Activated naive CD4-positive, alpha-beta T cell treated with anti-CD3 and anti-CD28 coated beads, Interleukin-2, amount 50 U/mL, for 24 hours (primary cell): ENCODE measurements at regions not wholly inside any gene's neighbourhood (a gene's known extent, or its start where the extent isn't known, plus 50 kb on each side); places are given as distances from the start of the nearest gene placed in this dataset.
"Not testable (repeated sequence)": the region's sequence is repeated elsewhere in the genome, so short reads cannot be mapped to it uniquely, and the experiment has no call there.

ENCODE experiments used
- H3K27ac Mint-ChIP-seq: one replicate; pipeline ENCODE4 v1.8.0; 2021; ENCODE audit warnings: mild to moderate bottlenecking, mixed read lengths
- H3K27me3 Mint-ChIP-seq: one replicate; pipeline ENCODE4 v1.8.0; 2021; ENCODE audit warnings: mixed read lengths
- H3K36me3 Mint-ChIP-seq: one replicate; pipeline ENCODE4 v1.8.0; 2021; ENCODE audit warnings: mixed read lengths
- H3K4me1 Mint-ChIP-seq: one replicate; pipeline ENCODE4 v1.8.0; 2021; ENCODE audit warnings: mixed read lengths
- H3K4me3 Mint-ChIP-seq: one replicate; pipeline ENCODE4 v1.8.0; 2021; ENCODE audit warnings: mild to moderate bottlenecking, mixed read lengths
- H3K9me3 Mint-ChIP-seq: one replicate; pipeline ENCODE4 v1.8.0; 2021; ENCODE audit warnings: mixed read lengths

DNA sequence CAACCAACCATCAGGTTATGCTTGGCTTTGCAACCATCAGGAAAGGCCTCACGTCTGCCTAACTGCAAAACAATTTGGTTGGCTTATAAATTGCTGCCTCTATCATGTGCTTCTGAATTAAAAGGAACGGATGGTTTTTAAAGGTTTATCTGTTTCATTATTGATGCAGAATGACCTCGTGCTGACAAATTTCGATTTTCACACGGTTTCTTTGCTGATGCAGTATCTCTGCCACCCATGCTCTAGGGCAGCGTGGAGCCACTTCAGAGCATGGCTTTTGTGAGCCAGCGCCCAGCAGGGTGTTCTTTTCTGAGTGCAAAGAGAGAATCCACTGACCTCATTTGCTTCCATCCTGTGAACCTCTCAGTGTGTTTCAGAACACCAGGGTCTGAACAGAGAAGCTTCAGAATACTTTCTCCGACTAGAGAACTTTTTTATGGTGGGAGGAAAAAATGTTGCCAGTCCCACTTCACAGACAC, 143.1 kb upstream of the L3MBTL4 start:
- Mint-ChIP-seq H3K36me3 (no peaks in the 10 kb centered on the region), H3K4me1 (no peaks in the 10 kb centered on the region), H3K9me3 (no peaks in the 10 kb centered on the region), H3K27ac (no peak overlapping the region), H3K27me3 (peaks cover 2% of the 10 kb centered on the region), H3K4me3 (no peak overlapping the region)

DNA sequence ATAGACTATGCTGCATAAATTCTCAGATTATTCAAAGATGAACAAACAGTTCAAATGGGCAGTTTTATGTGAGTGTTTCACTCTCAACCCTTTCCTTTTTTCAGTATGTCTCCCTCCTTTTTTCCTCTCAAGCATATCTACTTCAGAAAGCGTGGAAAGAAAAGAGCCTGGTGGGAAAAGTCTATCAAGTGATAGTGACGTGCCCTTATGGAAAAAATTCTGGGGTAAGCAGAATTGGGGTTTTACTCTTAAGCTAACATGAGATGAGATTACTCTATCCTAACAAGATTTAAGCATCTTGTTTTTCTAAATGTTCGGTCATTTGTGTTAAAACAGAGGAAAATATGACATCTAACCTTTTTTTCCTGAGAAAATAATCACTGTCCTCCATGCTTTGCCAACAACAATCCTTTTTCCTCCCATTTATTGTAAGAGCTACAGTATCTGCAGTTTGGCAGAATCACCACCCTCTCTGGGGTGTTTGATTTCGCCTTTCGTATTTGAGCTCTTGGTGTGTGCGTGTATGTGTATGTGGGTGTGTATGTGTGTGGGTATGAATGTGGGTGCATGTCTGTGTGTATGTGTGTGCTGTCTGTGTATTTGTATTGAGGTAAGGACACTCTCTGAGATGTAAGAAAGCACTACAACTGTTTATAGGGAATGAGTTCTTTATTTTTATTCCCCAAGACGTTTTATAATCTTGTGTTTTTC, 143.9 kb upstream of the L3MBTL4 start:
- no peak overlapping the region for H3K27ac Mint-ChIP-seq
- no peak overlapping the region for H3K4me3 Mint-ChIP-seq
- no peaks in the 10 kb centered on the region for H3K4me1 Mint-ChIP-seq
- peaks cover 2% of the 10 kb centered on the region for H3K27me3 Mint-ChIP-seq
- H3K9me3 Mint-ChIP-seq, result no peaks in the 10 kb centered on the region
- no peaks in the 10 kb centered on the region for H3K36me3 Mint-ChIP-seq

- Mint-ChIP-seq H3K27me3 (peaks cover 2% of the 10 kb centered on the region), H3K4me3 (no peak overlapping the region), H3K9me3 (no peaks in the 10 kb centered on the region), H3K27ac (no peak overlapping the region), H3K4me1 (no peaks in the 10 kb centered on the region), H3K36me3 (no peaks in the 10 kb centered on the region)
These were observed 144.6 kb upstream of the L3MBTL4 start for GRCh38 chr18:6559296-6559695.

DNA sequence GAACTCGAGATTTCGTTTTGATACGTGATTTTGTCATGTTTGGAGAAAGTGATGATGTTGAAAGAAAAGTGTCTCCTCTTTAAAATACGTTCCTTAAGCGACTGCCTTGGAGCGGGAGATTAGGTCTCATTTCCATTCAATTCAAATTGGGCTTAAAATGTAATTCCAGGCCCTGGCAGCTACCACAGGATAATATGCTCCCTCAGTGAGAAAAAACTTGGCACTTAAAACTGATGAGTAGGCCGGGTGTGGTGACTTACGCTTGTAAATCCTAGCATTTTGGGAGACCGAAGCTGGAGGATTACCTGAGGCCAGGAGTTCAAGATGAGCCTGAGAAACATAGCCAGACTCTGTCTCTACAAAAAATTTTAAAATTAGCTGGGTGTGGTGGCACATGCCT, 146.3 kb upstream of the L3MBTL4 start:
- no peak overlapping the region for H3K4me3 Mint-ChIP-seq
- no peaks in the 10 kb centered on the region for H3K9me3 Mint-ChIP-seq
- H3K27me3 Mint-ChIP-seq, result peaks cover 2% of the 10 kb centered on the region
- no peak overlapping the region for H3K27ac Mint-ChIP-seq
- no peaks in the 10 kb centered on the region for H3K4me1 Mint-ChIP-seq
- H3K36me3 Mint-ChIP-seq, result no peaks in the 10 kb centered on the region

GRCh38 chr18:6561420-6561861, 146.7 kb upstream of the L3MBTL4 start:
- no peak overlapping the region for H3K4me3 Mint-ChIP-seq
- no peaks in the 10 kb centered on the region for H3K4me1 Mint-ChIP-seq
- no peak overlapping the region for H3K27ac Mint-ChIP-seq
- H3K27me3 Mint-ChIP-seq, result peaks cover 2% of the 10 kb centered on the region
- H3K36me3 Mint-ChIP-seq, result no peaks in the 10 kb centered on the region
- no peaks in the 10 kb centered on the region for H3K9me3 Mint-ChIP-seq

DNA sequence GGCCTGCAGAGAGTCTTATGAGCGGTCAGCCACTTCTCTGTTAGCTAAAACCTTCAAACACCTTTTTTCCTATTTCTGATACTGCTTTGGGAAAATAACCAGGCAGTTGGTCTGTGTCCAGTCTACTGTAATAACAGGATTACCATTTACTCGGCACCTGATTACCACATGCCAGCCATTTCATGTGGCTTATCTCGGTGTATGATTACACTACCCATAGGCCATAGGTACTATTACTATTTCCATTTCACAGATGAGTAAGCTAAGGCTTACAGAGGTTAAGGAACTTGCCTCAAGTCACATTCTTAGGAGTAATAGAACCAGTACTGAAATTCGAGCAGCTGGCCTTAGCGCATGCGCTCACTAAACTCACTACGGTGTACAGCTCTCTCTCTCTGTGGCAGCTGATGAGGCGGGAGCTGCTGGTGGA, 147.2 kb upstream of the L3MBTL4 start:
- peaks cover 2% of the 10 kb centered on the region for H3K27me3 Mint-ChIP-seq
- no peaks in the 10 kb centered on the region for H3K9me3 Mint-ChIP-seq
- H3K4me1 Mint-ChIP-seq, result no peaks in the 10 kb centered on the region
- no peak overlapping the region for H3K27ac Mint-ChIP-seq
- H3K4me3 Mint-ChIP-seq, result no peak overlapping the region
- H3K36me3 Mint-ChIP-seq, result no peaks in the 10 kb centered on the region

- Mint-ChIP-seq H3K4me1 (no peaks in the 10 kb centered on the region), H3K9me3 (peaks cover 5% of the 10 kb centered on the region), H3K27ac (no peak overlapping the region), H3K27me3 (peaks cover 2% of the 10 kb centered on the region), H3K4me3 (no peak overlapping the region), H3K36me3 (no peaks in the 10 kb centered on the region)
These were observed 149.2 kb upstream of the L3MBTL4 start for GRCh38 chr18:6563896-6564295.

- Mint-ChIP-seq H3K36me3 (no peaks in the 10 kb centered on the region), H3K27me3 (no peaks in the 10 kb centered on the region), H3K27ac (no peak overlapping the region), H3K4me1 (no peaks in the 10 kb centered on the region), H3K4me3 (no peak overlapping the region), H3K9me3 (peaks cover 5% of the 10 kb centered on the region)
These were observed 150.5 kb upstream of the L3MBTL4 start for GRCh38 chr18:6564950-6565814.

DNA sequence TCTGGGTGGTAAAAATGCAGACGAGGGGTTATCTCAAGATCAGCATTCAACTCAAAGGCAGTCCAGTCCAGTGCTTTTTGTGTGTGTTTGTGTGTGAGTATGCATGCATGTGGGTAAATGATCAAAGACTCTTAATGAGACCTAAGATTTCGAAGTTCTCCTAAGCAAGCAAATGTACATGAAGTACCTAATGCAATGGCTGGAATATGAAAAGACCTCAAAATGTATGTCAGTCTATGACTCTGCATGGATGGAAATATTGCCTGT, 151.0 kb upstream of the L3MBTL4 start:
- Mint-ChIP-seq H3K36me3 (no peaks in the 10 kb centered on the region), H3K27me3 (no peaks in the 10 kb centered on the region), H3K4me3 (no peak overlapping the region), H3K27ac (no peak overlapping the region), H3K9me3 (peaks cover 5% of the 10 kb centered on the region), H3K4me1 (no peaks in the 10 kb centered on the region)

DNA sequence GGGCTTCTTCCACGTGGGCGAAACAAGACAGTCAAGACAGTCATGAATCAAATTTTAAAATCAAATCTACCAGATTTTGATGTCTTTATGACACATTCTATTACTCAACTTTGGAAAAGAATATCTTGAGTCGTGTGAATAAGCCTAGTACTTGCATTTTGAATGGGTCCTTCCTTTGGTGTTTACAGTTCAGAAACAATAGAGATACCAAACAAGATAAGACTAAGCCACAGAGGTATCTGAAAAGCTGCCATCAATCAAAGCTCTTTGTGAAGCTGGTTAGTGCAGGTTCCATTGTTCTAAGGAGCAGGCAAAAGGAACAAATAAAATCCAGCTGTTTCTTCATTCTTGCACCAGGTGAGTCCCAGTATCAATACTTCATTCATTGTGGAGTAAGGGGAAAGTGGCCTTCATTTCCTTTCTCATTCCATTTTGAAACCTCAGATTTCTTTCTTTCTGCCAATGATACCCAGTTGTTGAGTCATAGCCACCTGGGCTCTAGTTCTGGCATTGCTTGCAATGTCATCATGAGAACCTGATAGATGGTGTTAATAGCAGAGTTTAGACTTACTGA, 151.7 kb upstream of the L3MBTL4 start:
- Mint-ChIP-seq H3K4me3 (no peak overlapping the region), H3K36me3 (no peaks in the 10 kb centered on the region), H3K27ac (no peak overlapping the region), H3K4me1 (no peaks in the 10 kb centered on the region), H3K27me3 (no peaks in the 10 kb centered on the region), H3K9me3 (peaks cover 5% of the 10 kb centered on the region)

DNA sequence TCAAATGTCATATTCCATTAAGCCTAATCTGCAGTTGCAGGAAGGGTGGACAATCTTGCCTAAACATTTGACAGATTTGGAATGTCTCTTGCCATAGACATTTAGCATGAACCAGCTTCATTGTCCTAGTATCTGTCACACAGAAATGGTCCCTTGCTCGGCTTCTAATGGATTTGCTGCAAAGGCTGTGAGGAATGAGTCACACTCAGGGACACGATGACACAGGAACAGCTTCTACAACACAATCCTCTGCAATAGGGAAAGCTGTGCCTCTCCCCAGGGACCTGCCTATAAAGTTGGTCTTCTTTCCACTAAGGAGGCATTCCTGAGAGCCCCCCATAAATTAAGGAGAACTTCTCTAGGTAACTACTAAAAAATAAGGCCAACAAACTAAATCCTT, 155.1 kb upstream of the L3MBTL4 start:
- peaks cover 5% of the 10 kb centered on the region for H3K9me3 Mint-ChIP-seq
- H3K27me3 Mint-ChIP-seq, result no peaks in the 10 kb centered on the region

GRCh38 chr18:6570581-6571238, 156.0 kb upstream of the L3MBTL4 start:
- H3K27ac Mint-ChIP-seq, result no peak overlapping the region
- peaks cover 5% of the 10 kb centered on the region for H3K9me3 Mint-ChIP-seq
- no peaks in the 10 kb centered on the region for H3K4me1 Mint-ChIP-seq
- H3K36me3 Mint-ChIP-seq, result no peaks in the 10 kb centered on the region
- H3K27me3 Mint-ChIP-seq, result no peaks in the 10 kb centered on the region
- no peak overlapping the region for H3K4me3 Mint-ChIP-seq

More for the DNA sequence above, 155.1 kb upstream of the L3MBTL4 start:
- no peaks in the 10 kb centered on the region for H3K4me1 Mint-ChIP-seq
- H3K36me3 Mint-ChIP-seq, result no peaks in the 10 kb centered on the region
- no peak overlapping the region for H3K4me3 Mint-ChIP-seq
- no peak overlapping the region for H3K27ac Mint-ChIP-seq

- no peak overlapping the region for H3K4me3 Mint-ChIP-seq
These were observed 156.5 kb upstream of the L3MBTL4 start for GRCh38 chr18:6571239-6571602.

GRCh38 chr18:6572192-6572591, 157.3 kb upstream of the ARHGAP28 start:
- not testable (repeated sequence) for H3K27ac Mint-ChIP-seq, H3K27me3 Mint-ChIP-seq, H3K4me1 Mint-ChIP-seq, H3K9me3 Mint-ChIP-seq, H3K4me3 Mint-ChIP-seq, H3K36me3 Mint-ChIP-seq

More at GRCh38 chr18:6571239-6571602, 156.5 kb upstream of the L3MBTL4 start:
- Mint-ChIP-seq H3K27ac (no peak overlapping the region), H3K9me3 (peaks cover 5% of the 10 kb centered on the region), H3K4me1 (no peaks in the 10 kb centered on the region), H3K36me3 (no peaks in the 10 kb centered on the region), H3K27me3 (no peaks in the 10 kb centered on the region)

DNA sequence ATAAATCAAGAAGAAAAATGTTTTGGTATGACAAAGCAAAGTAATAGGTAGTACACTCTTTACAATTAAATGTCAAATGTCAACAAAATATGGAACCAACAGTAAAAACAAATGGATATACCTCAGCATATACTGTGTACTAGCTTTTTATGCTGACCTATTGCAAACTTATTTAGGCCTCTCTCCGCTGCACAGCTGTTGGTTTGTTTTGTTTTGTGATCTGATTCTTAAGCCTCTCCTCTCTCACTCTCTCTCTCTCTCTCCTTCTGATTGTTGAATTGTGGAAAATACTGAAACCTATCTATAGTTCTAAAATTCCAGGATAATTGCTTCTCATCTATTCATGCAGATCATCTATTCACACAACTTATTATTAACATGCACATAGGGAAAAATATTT, 154.9 kb upstream of the ARHGAP28 start:
- Mint-ChIP-seq H3K9me3 (no peaks in the 10 kb centered on the region), H3K27me3 (no peaks in the 10 kb centered on the region), H3K4me1 (no peaks in the 10 kb centered on the region), H3K27ac (no peak overlapping the region), H3K36me3 (no peaks in the 10 kb centered on the region), H3K4me3 (no peak overlapping the region)

GRCh38 chr18:6575908-6576307, 153.6 kb upstream of the ARHGAP28 start:
- H3K4me1 Mint-ChIP-seq, result no peaks in the 10 kb centered on the region
- H3K27ac Mint-ChIP-seq, result no peak overlapping the region
- no peaks in the 10 kb centered on the region for H3K9me3 Mint-ChIP-seq
- no peaks in the 10 kb centered on the region for H3K36me3 Mint-ChIP-seq
- no peaks in the 10 kb centered on the region for H3K27me3 Mint-ChIP-seq
- no peak overlapping the region for H3K4me3 Mint-ChIP-seq
